Suppressor macrophage treated with lipopolysaccharide for 4 hours (primary cell): ENCODE measurements at regions not wholly inside any gene's neighbourhood (a gene's known extent, or its start where the extent isn't known, plus 50 kb on each side); places are given as distances from the start of the nearest gene placed in this dataset.
"Not testable (repeated sequence)": the region's sequence is repeated elsewhere in the genome, so short reads cannot be mapped to it uniquely, and the experiment has no call there.

Experiments
- DNase-seq: peaks from one replicate; pipeline ENCODE4 v3.0.0-alpha.2; 2020

DNA sequence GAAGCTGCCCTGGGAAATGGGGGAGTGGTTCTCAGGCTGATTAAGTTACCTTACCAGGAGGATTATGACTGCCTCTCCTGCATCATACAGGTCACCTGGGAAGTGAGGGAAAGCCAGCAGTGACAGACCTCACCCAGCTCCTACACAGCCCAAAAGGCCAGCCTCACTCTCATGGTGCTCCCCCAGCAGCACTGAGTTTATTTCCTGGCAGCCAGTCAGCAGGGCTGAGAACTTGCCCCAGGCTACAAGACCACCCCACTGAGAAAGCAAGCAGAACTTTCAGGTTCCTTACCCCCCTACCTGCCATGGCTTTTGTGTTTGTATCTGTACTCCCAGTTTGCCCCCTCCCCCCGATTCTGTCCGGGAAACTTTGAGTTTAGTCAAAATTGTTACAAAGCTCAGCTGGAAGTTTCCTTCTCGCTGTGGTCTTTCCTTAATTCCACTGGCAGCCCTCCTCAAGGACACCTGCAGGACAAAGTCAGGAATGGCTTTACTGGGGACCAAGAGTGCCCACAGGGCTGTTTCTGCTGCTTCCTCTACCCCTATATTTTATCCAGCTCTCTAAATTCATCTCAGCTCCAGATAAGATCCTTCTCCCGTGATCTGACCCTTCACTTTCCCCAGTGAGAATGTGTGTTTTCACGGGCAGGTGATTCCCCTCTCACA, 649.8 kb upstream of the MBL2 start:
- no peak for DNase-seq

- no peak for DNase-seq
These were observed 640.1 kb upstream of the MBL2 start for GRCh38 chr10:53412651-53413050.

DNA sequence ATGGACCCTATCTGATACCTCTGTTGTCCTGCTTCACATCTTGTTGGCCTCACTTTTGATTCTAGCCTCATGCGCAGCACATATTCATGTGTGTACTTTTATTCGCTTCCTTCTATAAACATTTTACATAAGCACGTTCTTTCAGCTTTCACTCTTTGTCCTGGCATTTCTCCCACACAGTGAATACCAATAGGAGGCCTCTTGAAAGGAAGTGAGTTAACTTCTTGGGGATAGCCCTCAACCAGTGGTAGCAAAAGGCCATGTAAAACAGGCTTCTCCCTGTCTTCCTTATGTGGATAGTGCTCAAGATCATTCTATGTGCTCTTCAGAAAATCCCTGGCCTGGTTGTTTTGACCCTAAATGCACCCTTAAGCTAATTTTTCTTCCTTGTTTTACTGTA, 633.9 kb upstream of the MBL2 start:
- DNase-seq = no peak

- no peak for DNase-seq
These were observed 631.1 kb upstream of the MBL2 start for GRCh38 chr10:53403688-53404087.

GRCh38 chr10:53402594-53402993, 630.0 kb upstream of the MBL2 start:
- DNase-seq = no peak

DNA sequence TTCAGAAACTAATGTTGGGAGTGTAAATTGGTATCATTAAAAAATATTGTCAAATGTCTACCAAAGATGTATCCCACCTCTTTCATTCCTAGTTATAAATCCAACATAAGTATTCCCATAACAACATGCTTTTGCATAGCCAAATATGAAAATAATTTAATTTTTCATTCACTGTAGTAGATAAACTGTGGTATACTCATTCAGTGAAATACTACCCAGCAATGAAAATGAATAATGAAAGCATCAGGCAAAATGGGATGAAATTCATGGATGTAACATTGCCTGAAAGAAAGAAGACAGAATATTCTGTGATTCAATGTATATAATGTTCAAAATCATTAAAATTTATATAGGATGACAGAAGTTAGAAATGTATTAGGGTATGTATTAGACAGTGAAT, 629.0 kb upstream of the MBL2 start:
- DNase-seq = no peak

- no peak for DNase-seq
These were observed 624.3 kb upstream of the MBL2 start for GRCh38 chr10:53396876-53397275.

- DNase-seq = no peak
These were observed 622.9 kb upstream of the MBL2 start for GRCh38 chr10:53395449-53395848.

- DNase-seq = no peak
These were observed 615.0 kb upstream of the MBL2 start for GRCh38 chr10:53387562-53387961.

DNA sequence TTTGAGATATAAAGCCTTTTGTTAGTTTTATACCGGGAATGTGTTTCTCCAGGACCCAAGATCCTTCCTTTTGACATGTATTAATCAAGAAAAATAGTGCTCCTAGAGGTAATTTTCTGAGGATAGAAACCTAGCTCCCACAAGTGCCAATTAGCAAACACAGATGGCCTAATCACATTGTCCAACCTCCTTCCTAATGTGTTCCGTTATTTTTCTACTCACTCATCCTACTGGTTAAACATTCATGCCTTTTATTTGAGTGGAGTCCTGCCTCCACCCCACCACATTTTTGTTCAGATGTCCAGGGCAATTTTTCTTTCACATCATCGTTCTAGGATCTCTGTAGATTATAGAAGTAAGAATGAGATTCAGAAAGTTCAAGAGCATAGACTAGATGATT, 610.0 kb upstream of the MBL2 start:
- DNase-seq = no peak

DNA sequence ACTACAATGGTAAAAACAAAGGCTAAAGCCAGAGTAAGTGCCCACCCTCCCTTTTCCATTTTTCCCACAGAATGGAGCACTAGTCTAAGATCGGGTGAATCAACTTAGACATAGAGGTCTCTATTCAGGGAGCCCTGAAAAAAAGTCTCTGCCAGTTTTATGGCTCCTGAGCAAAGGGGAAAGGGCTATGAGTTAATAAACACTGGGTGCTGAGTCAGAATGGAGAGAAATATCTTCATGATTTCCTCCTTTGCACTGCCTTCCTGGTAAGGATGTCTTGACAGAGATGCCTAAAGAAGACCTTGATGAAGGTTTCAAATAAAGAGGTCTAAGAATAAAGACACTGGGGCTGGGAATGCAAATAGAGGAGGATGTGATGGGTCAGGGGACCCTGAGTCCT, 607.4 kb upstream of the MBL2 start:
- DNase-seq = no peak

- DNase-seq = no peak
These were observed 597.8 kb upstream of the MBL2 start for GRCh38 chr10:53370347-53370746.

- no peak for DNase-seq
These were observed 589.4 kb upstream of the MBL2 start for GRCh38 chr10:53361936-53362335.

DNA sequence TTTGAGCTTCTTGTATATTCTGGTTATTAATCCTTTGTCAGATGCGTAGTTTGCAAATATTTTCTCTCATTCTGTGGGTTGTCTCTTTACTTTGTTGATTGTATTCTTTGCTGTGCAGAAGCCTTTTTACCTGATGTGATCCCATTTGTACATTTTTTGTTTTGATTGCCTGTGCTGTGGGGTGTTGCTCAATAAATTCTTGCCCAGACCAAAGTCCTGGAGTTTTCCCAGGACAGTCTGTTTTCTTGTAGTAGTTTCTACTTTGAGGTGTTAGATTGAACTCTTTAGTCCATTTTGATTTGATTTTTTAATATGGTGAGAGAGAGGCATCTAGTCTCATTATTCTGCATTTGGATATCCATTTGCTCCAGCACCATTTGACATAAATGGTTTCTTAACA, 588.7 kb upstream of the MBL2 start:
- no peak for DNase-seq

GRCh38 chr10:53358978-53359377, 586.4 kb upstream of the MBL2 start:
- not testable (repeated sequence) for DNase-seq

- DNase-seq = no peak
These were observed 586.0 kb upstream of the MBL2 start for GRCh38 chr10:53358536-53358935.

DNA sequence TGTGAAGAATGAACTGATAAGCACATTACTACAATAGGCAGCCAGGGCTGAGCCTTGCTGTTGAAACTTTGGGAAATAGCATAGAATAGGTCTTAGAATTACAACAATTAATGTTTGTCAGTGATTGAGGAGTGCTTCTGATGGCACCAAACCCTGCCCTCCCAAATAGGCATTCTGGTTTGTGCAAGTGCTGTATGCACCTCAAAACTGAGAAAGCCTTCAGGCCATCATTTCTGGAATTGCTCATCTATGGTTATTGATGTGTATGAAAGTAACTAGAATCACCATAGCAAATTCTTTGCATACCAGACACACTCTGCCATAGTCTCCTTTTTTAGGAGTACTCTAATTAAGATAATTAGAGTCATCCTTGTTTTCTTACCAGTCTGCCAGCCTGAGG, 585.0 kb upstream of the MBL2 start:
- DNase-seq = no peak

- no peak for DNase-seq
These were observed 584.2 kb upstream of the MBL2 start for GRCh38 chr10:53356616-53357349.

DNA sequence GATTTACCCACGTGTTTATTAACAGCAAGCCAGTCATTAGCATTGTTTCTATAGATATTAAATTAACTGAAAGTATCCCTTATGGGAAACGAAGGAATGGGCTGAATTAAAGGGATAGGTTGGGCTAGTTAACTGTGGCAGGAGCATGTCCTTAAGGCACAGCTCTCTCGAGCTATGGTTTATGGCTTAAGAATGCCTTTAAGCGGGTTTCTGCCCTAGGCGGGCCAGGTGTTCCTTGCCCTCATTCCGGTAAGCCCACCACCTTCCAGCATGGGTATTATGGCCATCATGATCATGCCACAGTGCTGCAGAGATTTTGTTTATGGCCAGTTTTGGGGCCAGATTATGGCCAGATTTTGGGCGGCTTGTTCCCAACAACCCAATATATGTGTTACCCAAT, 569.9 kb upstream of the MBL2 start:
- DNase-seq = not testable (repeated sequence)

- DNase-seq = not testable (repeated sequence)
These were observed 565.6 kb upstream of the MBL2 start for GRCh38 chr10:53338199-53338598.

DNA sequence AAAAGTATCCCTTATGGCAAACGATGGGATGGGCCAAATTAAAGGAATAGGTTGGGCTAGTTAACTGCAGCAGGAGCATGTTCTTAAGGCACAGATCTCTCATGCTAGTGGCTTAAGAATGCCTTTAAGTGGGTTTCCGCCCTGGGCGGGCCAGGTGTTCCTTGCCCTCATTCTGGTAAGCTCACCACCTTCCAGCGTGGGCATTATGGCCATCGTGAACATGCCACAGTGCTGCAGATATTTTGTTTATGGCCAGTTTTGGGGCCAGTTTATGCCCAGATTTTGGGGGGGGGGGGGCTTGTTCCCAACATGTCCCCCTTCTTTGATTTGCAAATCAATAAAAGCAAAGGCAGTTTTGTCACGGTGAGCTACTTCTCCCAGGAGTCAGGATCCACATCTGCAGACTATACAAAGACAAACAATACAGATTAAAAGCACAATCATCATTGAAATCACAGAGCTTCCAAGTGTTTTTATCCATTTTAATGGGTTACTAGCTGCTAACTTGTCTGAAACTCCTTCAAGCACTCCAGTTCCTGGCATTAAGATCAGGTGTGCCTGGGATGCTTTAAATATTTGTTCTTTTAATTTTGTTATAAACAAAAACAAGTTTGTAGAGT, 563.3 kb upstream of the MBL2 start:
- DNase-seq = not testable (repeated sequence)

- DNase-seq = no peak
These were observed 558.9 kb upstream of the MBL2 start for GRCh38 chr10:53331460-53331859.

GRCh38 chr10:53326401-53327305, 554.1 kb upstream of the MBL2 start:
- DNase-seq = not testable (repeated sequence)
